ENCODE measurements at regions not wholly inside any gene's neighbourhood (a gene's known extent, or its start where the extent isn't known, plus 50 kb on each side); places are given as distances from the start of the nearest gene placed in this dataset.

- no peak for DNase-seq (ENCODE audit: low read depth, low spot score)
- no peak overlapping the region for H3K27ac ChIP-seq
These were observed 744.5 kb downstream of the QKI start for GRCh38 chr6:164159061-164159460.

- no peak for DNase-seq (ENCODE audit: low read depth, low spot score)
- no peak overlapping the region for H3K27ac ChIP-seq
These were observed 740.1 kb downstream of the QKI start for GRCh38 chr6:164154588-164154987.

- no peak overlapping the region for H3K27ac ChIP-seq
- no peak for DNase-seq (ENCODE audit: low read depth, low spot score)
These were observed 738.1 kb downstream of the QKI start for GRCh38 chr6:164152611-164153010.

- H3K27ac ChIP-seq, result no peak overlapping the region
- no peak for DNase-seq (ENCODE audit: low read depth, low spot score)
These were observed 736.9 kb downstream of the QKI start for GRCh38 chr6:164151161-164152120.

- no peak for DNase-seq (ENCODE audit: low read depth, low spot score)
- no peak overlapping the region for H3K27ac ChIP-seq
These were observed 735.7 kb downstream of the QKI start for GRCh38 chr6:164150232-164150631.

GRCh38 chr6:164148788-164149187 is 734.3 kb downstream of the QKI start:
- DNase-seq (ENCODE audit: low read depth, low spot score), result no peak
- no peak overlapping the region for H3K27ac ChIP-seq

- DNase-seq (ENCODE audit: low read depth, low spot score), result no peak
- no peak overlapping the region for H3K27ac ChIP-seq
These were observed 729.8 kb downstream of the QKI start for GRCh38 chr6:164144316-164144715.

GRCh38 chr6:164142322-164142721 is 727.8 kb downstream of the QKI start:
- H3K27ac ChIP-seq, result no peak overlapping the region
- no peak for DNase-seq (ENCODE audit: low read depth, low spot score)

- no peak for DNase-seq (ENCODE audit: low read depth, low spot score)
- H3K27ac ChIP-seq, result no peak overlapping the region
These were observed 721.1 kb downstream of the QKI start for GRCh38 chr6:164135511-164136132.

- DNase-seq (ENCODE audit: low read depth, low spot score), result no peak
- no peak overlapping the region for H3K27ac ChIP-seq
These were observed 718.6 kb downstream of the QKI start for GRCh38 chr6:164133095-164133494.

GRCh38 chr6:164130585-164130984 is 716.1 kb downstream of the QKI start:
- H3K27ac ChIP-seq, result no peak overlapping the region
- DNase-seq (ENCODE audit: low read depth, low spot score), result no peak

- H3K27ac ChIP-seq, result no peak overlapping the region
- no peak for DNase-seq (ENCODE audit: low read depth, low spot score)
These were observed 715.6 kb downstream of the QKI start for GRCh38 chr6:164130151-164130550.

- no peak for DNase-seq (ENCODE audit: low read depth, low spot score)
- no peak overlapping the region for H3K27ac ChIP-seq
These were observed 714.7 kb downstream of the QKI start for GRCh38 chr6:164129218-164129617.

- H3K27ac ChIP-seq, result no peak overlapping the region
- no peak for DNase-seq (ENCODE audit: low read depth, low spot score)
These were observed 713.6 kb downstream of the QKI start for GRCh38 chr6:164128101-164128500.

- DNase-seq (ENCODE audit: low read depth, low spot score), result no peak
- no peak overlapping the region for H3K27ac ChIP-seq
These were observed 710.5 kb downstream of the QKI start for GRCh38 chr6:164124986-164125385.

GRCh38 chr6:164124473-164124872 is 710.0 kb downstream of the QKI start:
- DNase-seq (ENCODE audit: low read depth, low spot score), result no peak

GRCh38 chr6:164122109-164122508 is 707.6 kb downstream of the QKI start:
- DNase-seq (ENCODE audit: low read depth, low spot score), result no peak
- H3K27ac ChIP-seq, result no peak overlapping the region

More at GRCh38 chr6:164124473-164124872, 710.0 kb downstream of the QKI start:
- no peak overlapping the region for H3K27ac ChIP-seq

GRCh38 chr6:164121527-164121926 is 707.0 kb downstream of the QKI start:
- H3K27ac ChIP-seq, result no peak overlapping the region
- DNase-seq (ENCODE audit: low read depth, low spot score), result no peak

- no peak for DNase-seq (ENCODE audit: low read depth, low spot score)
- no peak overlapping the region for H3K27ac ChIP-seq
These were observed 700.1 kb downstream of the QKI start for GRCh38 chr6:164114651-164115050.

GRCh38 chr6:164114051-164114450 is 699.5 kb downstream of the QKI start:
- DNase-seq (ENCODE audit: low read depth, low spot score), result no peak
- no peak overlapping the region for H3K27ac ChIP-seq

- DNase-seq (ENCODE audit: low read depth, low spot score), result no peak
- H3K27ac ChIP-seq, result no peak overlapping the region
These were observed 699.1 kb downstream of the QKI start for GRCh38 chr6:164113637-164114036.

- DNase-seq (ENCODE audit: low read depth, low spot score), result no peak
- peak overlapping the region; percentile 76 for H3K27ac ChIP-seq
These were observed 695.2 kb downstream of the QKI start for GRCh38 chr6:164109770-164110140.

Data from epithelial cell of prostate (primary cell).